ENCODE measurements at regions not wholly inside any gene's neighbourhood (a gene's known extent, or its start where the extent isn't known, plus 50 kb on each side); places are given as distances from the start of the nearest gene placed in this dataset.

DNA sequence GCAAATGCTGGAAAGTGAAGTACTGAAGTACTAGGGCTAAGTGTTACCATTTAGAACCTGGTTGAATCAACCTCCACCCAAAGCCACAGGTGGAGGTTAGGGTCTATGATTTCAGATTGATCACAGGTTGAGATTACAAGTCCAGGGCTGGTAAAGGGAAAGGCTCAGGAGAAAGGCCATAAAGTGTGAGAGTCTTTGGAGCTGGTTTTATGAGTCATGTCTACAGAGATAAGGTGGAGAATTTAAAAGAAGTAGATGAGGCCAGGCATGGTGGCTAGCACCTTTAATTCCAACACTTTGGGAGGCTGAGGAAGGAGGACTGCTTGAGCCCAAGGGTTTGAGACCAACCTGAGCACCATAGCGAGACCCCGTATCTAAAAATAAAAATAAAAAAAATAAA lies 221.7 kb upstream of the CDH11 start:
- Histone ChIP-seq H3K9me3 (no peaks in the 10 kb centered on the region), H3K4me3 (replicated peaks in 1 of 3) (no peak overlapping the region), H3K36me3 (no peaks in the 10 kb centered on the region), H3K4me1 (no peaks in the 10 kb centered on the region), H3K27me3 (no peaks in the 10 kb centered on the region), H3K27ac (no peak overlapping the region)
- DNase-seq = no peak
- 93 to 95% methylated on average over 2 of the region's 2 CpGs for WGBS, 2 donors
- intact Hi-C loops (cut with DNase I) = no loop called here
- TF ChIP-seq, protein P1, sequence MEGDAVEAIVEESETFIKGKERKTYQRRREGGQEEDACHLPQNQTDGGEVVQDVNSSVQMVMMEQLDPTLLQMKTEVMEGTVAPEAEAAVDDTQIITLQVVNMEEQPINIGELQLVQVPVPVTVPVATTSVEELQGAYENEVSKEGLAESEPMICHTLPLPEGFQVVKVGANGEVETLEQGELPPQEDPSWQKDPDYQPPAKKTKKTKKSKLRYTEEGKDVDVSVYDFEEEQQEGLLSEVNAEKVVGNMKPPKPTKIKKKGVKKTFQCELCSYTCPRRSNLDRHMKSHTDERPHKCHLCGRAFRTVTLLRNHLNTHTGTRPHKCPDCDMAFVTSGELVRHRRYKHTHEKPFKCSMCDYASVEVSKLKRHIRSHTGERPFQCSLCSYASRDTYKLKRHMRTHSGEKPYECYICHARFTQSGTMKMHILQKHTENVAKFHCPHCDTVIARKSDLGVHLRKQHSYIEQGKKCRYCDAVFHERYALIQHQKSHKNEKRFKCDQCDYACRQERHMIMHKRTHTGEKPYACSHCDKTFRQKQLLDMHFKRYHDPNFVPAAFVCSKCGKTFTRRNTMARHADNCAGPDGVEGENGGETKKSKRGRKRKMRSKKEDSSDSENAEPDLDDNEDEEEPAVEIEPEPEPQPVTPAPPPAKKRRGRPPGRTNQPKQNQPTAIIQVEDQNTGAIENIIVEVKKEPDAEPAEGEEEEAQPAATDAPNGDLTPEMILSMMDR (IDR thresholded peaks at IDR 0.05) = no peak
- no peak for TF ChIP-seq POLR2A (IDR thresholded peaks at IDR 0.05)

DNA sequence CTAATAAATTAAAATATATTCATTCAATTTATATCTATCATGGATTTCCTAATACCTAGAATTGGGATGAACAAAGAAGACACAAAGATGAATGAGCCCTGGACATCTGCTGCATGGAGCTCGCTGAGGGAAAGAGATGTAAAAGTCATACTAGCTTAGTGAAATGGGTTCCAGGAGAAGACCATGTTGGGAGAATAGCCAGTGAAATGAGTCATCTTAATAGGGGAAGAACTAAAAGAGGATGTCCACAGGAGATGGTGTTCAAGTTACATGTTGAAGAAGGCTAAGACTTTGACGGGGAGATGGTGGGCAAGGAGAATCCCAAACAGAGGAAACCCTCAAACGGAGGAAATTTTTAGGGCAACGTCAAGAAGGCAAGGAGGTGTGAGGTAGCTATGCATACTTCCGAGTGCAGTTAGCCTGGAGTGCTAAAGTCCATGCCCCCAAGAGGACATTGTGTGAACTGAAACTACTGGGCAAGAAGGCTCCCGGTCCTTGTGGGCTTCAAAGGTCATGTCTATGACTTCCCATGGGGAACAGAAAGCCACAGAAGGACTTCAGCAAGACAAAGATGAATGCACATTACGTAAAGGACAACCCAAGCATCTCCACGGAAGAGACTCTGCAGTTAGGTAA lies 220.5 kb upstream of the CDH11 start:
- DNase-seq = no peak
- no peak overlapping the region for H3K4me3 ChIP-seq (replicated peaks in 1 of 3)
- WGBS, 2 donors = 85% methylated on average over 8 of the region's 8 CpGs
- intact Hi-C loops (cut with DNase I) = no loop called here
- TF ChIP-seq POLR2A (IDR thresholded peaks at IDR 0.05) = no peak
- TF ChIP-seq, protein P1 (IDR thresholded peaks at IDR 0.05) = no peak
- no peaks in the 10 kb centered on the region for H3K36me3 ChIP-seq
- no peaks in the 10 kb centered on the region for H3K27me3 ChIP-seq
- H3K27ac ChIP-seq = no peak overlapping the region
- H3K9me3 ChIP-seq = no peaks in the 10 kb centered on the region
- H3K4me1 ChIP-seq = no peaks in the 10 kb centered on the region

DNA sequence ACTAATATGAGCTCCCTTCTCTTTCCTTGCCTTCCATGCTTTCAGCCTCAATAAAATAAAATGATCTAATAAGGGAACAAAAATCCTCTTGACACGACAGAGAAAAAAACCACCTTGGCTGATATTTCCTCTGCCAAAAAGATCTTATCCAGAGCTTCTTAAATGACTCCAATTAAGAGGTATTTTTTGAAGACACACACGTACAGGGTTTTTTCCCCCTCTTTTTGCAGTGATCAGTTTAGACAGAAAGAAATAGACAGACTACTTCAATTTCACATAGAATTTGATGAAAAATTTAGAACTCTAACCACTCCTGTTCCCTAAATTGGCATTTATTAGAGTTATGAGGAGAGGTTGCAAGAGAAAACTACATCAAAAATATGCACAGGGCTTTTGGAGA lies 217.2 kb upstream of the CDH11 start:
- Histone ChIP-seq H3K36me3 (no peaks in the 10 kb centered on the region), H3K27me3 (no peaks in the 10 kb centered on the region), H3K9me3 (no peaks in the 10 kb centered on the region), H3K4me3 (replicated peaks in 1 of 3) (no peak overlapping the region), H3K27ac (no peak overlapping the region), H3K4me1 (no peaks in the 10 kb centered on the region)
- DNase-seq = no peak
- TF ChIP-seq POLR2A (IDR thresholded peaks at IDR 0.05) = no peak
- TF ChIP-seq, protein P1 (IDR thresholded peaks at IDR 0.05) = no peak
- intact Hi-C loops (cut with DNase I) = no loop called here
- 58 to 62% methylated on average over 2 of the region's 2 CpGs for WGBS, 2 donors

DNA sequence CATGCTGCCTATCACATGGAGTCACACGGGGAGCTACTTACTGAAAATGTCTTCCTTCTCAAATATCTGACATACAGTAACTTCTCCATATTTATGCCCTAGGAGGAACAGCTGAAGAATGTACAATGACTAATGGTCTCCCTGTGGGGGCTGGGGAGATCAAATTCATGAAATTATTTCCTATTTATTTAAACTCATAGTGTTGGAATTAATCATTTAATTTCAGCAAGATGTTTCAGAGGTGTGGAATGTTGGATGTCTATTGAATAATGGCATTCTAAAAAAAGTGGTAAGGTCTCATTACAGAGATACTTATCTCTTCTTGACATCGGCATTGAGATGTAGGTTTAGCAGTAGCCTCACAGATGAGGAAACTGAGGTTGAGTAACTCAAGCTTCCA lies 214.3 kb upstream of the CDH11 start:
- Histone ChIP-seq H3K36me3 (no peaks in the 10 kb centered on the region), H3K27me3 (no peaks in the 10 kb centered on the region), H3K9me3 (no peaks in the 10 kb centered on the region), H3K4me3 (replicated peaks in 1 of 3) (no peak overlapping the region), H3K27ac (no peak overlapping the region), H3K4me1 (no peaks in the 10 kb centered on the region)
- intact Hi-C loops (cut with DNase I) = no loop called here
- TF ChIP-seq, protein P1 (IDR thresholded peaks at IDR 0.05) = no peak
- TF ChIP-seq POLR2A (IDR thresholded peaks at IDR 0.05) = no peak
- WGBS, 2 donors = 85 to 89% methylated on average over 2 of the region's 2 CpGs
- no peak for DNase-seq

DNA sequence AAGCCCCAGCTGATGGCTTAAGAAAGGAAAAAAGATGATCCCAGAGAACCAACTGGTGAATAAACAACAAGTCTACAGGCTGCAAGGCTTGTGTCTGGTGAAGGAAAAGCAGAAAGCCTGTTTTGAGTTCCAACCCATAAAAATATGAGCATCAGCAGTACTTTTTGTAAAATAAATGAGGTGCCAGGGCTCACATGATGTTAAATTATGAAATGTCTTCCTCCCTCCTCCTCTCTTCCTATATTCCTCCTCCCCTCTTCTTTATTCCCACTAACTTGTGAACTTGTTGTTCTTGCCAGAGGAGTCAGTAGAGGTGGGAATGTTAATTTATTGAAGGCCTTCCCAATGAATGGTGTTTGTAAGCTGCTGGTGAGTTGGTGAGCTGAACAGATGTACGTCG lies 212.2 kb upstream of the CDH11 start:
- Histone ChIP-seq H3K9me3 (no peaks in the 10 kb centered on the region), H3K4me3 (replicated peaks in 1 of 3) (no peak overlapping the region), H3K27ac (no peak overlapping the region), H3K4me1 (no peaks in the 10 kb centered on the region), H3K36me3 (no peaks in the 10 kb centered on the region), H3K27me3 (no peaks in the 10 kb centered on the region)
- TF ChIP-seq, protein P1 (IDR thresholded peaks at IDR 0.05) = no peak
- TF ChIP-seq POLR2A (IDR thresholded peaks at IDR 0.05) = no peak
- intact Hi-C loops (cut with DNase I) = no loop called here
- WGBS, 2 donors = 92 to 93% methylated on average over 2 of the region's 2 CpGs
- no peak for DNase-seq
